Endothelial cell of umbilical vein (primary cell): ENCODE measurements at regions not wholly inside any gene's neighbourhood (a gene's known extent, or its start where the extent isn't known, plus 50 kb on each side); places are given as distances from the start of the nearest gene placed in this dataset.
"Not testable (repeated sequence)": the region's sequence is repeated elsewhere in the genome, so short reads cannot be mapped to it uniquely, and the experiment has no call there.

Experiments
- BruUV-seq: library from RNA; stranded (reverse); fragments of 400-500 nt; replicated peaks from 2 replicates; lab custom pipeline; 2021; lab: Mats Ljungman, UMichigan
- CTCF ChIA-PET: fragments of 300-600, 350-600 bp; sonication (Branson Sonifier 250); formaldehyde crosslinking; loops from one replicate; lab custom pipeline; 2021; ENCODE audit warnings: antibody characterized with exemption, inconsistent platforms; lab: Charles Lee
- POLR2A ChIA-PET: fragments of 300-600, 350-600 bp; sonication (Branson Sonifier 250); formaldehyde crosslinking; loops from one replicate; lab custom pipeline; 2021; ENCODE audit warnings: antibody characterized with exemption, inconsistent platforms; lab: Charles Lee
- DNase-seq: peaks from one replicate; pipeline ENCODE4 v3.0.0-alpha.2; 2011; ENCODE audit warnings: low read depth, low spot score
- FAIRE-seq: peaks from 2 replicates; lab custom pipeline; 2011; peaks lifted over from hg19 to GRCh38; lab: Jason Lieb, UNC
- H2AFZ ChIP-seq: 2 replicates; pipeline ENCODE4 v1.6.0; 2012; ENCODE audit warnings: low read depth, low read length, control low read depth, inconsistent platforms
- H3K27ac ChIP-seq: 2 replicates; pipeline ENCODE4 v1.5.1; 2011; ENCODE audit warnings: low read depth, mild to moderate bottlenecking, control low read depth, low read length, moderate library complexity; ENCODE audit not compliant: insufficient read depth
- H3K27me3 ChIP-seq, 2 experiments: 2 replicates each; pipeline versions ENCODE4 v1.6.0 to v1.6.1; 2011; ENCODE audit warnings: low read length in 2 of 2, mixed read lengths in 1 of 2; ENCODE audit not compliant: control insufficient read depth in 2 of 2, insufficient read depth in 2 of 2
- H3K36me3 ChIP-seq, 2 experiments: 2 replicates in 1 of 2; 3 replicates in 1 of 2; pipeline ENCODE4 v1.5.1; 2011; ENCODE audit warnings: low read length in 2 of 2, mild to moderate bottlenecking in 1 of 2, moderate library complexity in 1 of 2; ENCODE audit not compliant: control insufficient read depth in 2 of 2, insufficient read depth in 2 of 2; ENCODE audit errors: extremely low read depth in 1 of 2
- H3K4me1 ChIP-seq: 3 replicates; pipeline ENCODE4 v1.5.1; 2011; ENCODE audit warnings: mild to moderate bottlenecking, low read length; ENCODE audit not compliant: control insufficient read depth, insufficient read depth; ENCODE audit errors: extremely low read depth
- H3K4me2 ChIP-seq: 2 replicates; pipeline ENCODE4 v1.6.1; 2011; ENCODE audit warnings: low read length, control low read depth, mixed read lengths; ENCODE audit not compliant: insufficient read depth
- H3K4me3 ChIP-seq, 3 experiments: fragments of 200-600 bp in 1 of 3; sonication (generic), shearing (Covaris generic) in 1 of 3; replicated peaks in 1 of 3; 2 replicates each; pipeline ENCODE4 v1.5.1; 2011 to 2016; ENCODE audit warnings: control low read depth in 3 of 3, low read length in 3 of 3, mild to moderate bottlenecking in 2 of 3, inconsistent platforms in 1 of 3, low read depth in 1 of 3, moderate library complexity in 1 of 3; ENCODE audit not compliant: insufficient read depth in 1 of 3
- H3K79me2 ChIP-seq: 2 replicates; pipeline ENCODE4 v1.6.0; 2012; ENCODE audit warnings: low read length, inconsistent platforms; ENCODE audit not compliant: control insufficient read depth, insufficient read depth
- H3K9ac ChIP-seq: replicated peaks from 2 replicates; pipeline ENCODE3; 2011; ENCODE audit warnings: low read length, control low read depth; ENCODE audit not compliant: insufficient read depth; ENCODE audit errors: extremely low read depth
- H3K9me1 ChIP-seq: replicated peaks from 3 replicates; pipeline ENCODE4 v1.6.0; 2011; ENCODE audit warnings: mild to moderate bottlenecking, low read length; ENCODE audit not compliant: control insufficient read depth, insufficient read depth; ENCODE audit errors: extremely low read depth
- H3K9me3 ChIP-seq: replicated peaks from 2 replicates; pipeline ENCODE4 v1.5.1; 2012; ENCODE audit warnings: low read length, inconsistent platforms; ENCODE audit not compliant: control insufficient read depth, insufficient read depth
- H4K20me1 ChIP-seq: replicated peaks from 2 replicates; pipeline ENCODE3; 2011; ENCODE audit warnings: mild to moderate bottlenecking, low read length; ENCODE audit not compliant: control insufficient read depth, insufficient read depth; ENCODE audit errors: extremely low read depth
- CTCF ChIP-seq, 2 donors: IDR thresholded peaks; 1 replicate in 1 of 2; 2 replicates in 1 of 2; pipeline ENCODE4 v1.5.1; 2011; ENCODE audit warnings: low read length in 2 of 2, mild to moderate bottlenecking in 2 of 2, moderate library complexity in 2 of 2, control low read depth in 1 of 2, inconsistent platforms in 1 of 2, low read depth in 1 of 2; ENCODE audit not compliant: insufficient read depth in 1 of 2; ENCODE audit errors: extremely low read depth in 1 of 2
- JUN ChIP-seq: IDR thresholded peaks from 2 replicates; pipeline ENCODE4 v1.6.1; 2011; ENCODE audit warnings: borderline replicate concordance, low read depth; ENCODE audit not compliant: insufficient read length, insufficient read depth
- POLR2A ChIP-seq: IDR thresholded peaks from 2 replicates; pipeline ENCODE4 v1.6.1; 2012; ENCODE audit warnings: low read depth, mild to moderate bottlenecking, control low read depth, low read length
- POLR2AphosphoS5 ChIP-seq: IDR thresholded peaks from 2 replicates; pipeline ENCODE4 v1.6.1; 2012; ENCODE audit warnings: low read depth, mild to moderate bottlenecking, control low read depth, low read length, moderate library complexity; ENCODE audit not compliant: insufficient read depth
- dilution Hi-C: fragments of 300-500 bp; cut with MboI; formaldehyde crosslinking; loops from one replicate; pipeline ENCODE4 v1.15.0; 2019; ENCODE audit warnings: low sequenced_read_pairs; ENCODE audit not compliant: extremely low pct_ligation_motif_present
- intact Hi-C: fragments of 100-400 bp; cut with micrococcal nuclease; formaldehyde crosslinking; loops from one replicate; pipeline ENCODE4 v1.10.0; 2022

DNA sequence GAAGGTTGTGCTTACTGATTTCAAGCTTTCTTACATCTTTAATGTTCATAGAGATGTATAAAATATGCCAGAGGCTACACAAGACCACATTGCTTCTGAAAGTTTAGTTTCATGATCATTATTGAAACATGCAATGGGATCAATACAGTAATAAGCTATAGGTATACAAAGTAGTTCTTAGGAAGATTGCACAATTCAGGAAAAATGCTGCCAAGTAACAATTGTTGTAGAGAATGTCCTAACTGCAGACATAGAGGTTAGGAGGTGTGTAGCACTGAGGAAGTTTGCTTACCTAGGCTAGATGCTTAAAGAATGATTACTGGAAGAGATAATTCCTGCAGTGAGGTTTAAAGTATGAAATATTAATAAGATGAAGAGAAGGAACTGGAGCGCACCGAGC lies 259.5 kb upstream of the CYRIA start:
- Histone ChIP-seq H4K20me1 (no peaks in the 10 kb centered on the region), H3K4me1 (no peaks in the 10 kb centered on the region), H3K9me3 (no peaks in the 10 kb centered on the region), H3K4me3 (no peak overlapping the region), H2AFZ (no peak overlapping the region), H3K79me2 (no peaks in the 10 kb centered on the region), H3K36me3 (no peaks in the 10 kb centered on the region), H3K9ac (no peak overlapping the region), H3K9me1 (no peaks in the 10 kb centered on the region), H3K27me3 (no peaks in the 10 kb centered on the region), H3K4me2 (no peak overlapping the region), H3K27ac (no peak overlapping the region)
- BruUV-seq = no TSS peak
- ChIA-PET CTCF (no interaction called here), POLR2A (no interaction called here)
- no peak for FAIRE-seq
- no peak for DNase-seq
- TF ChIP-seq JUN = no peak
- TF ChIP-seq POLR2A = no peak
- TF ChIP-seq POLR2AphosphoS5 = no peak
- TF ChIP-seq CTCF (IDR thresholded peaks at IDR 0.05; ENCODE audit: extremely low read depth in 1 of 2, insufficient read depth in 1 of 2, low read depth in 1 of 2, low read length in 2 of 2) = no peak
- dilution Hi-C loops (no loop called here), intact Hi-C loops (no loop called here)

GRCh38 chr2:16915341-16915755 lies 249.7 kb upstream of the CYRIA start:
- H3K9me3 ChIP-seq, H2AFZ ChIP-seq, BruUV-seq, H3K9ac ChIP-seq, H3K36me3 ChIP-seq, H3K27ac ChIP-seq, dilution Hi-C loops, FAIRE-seq, H3K79me2 ChIP-seq, H3K4me1 ChIP-seq, H3K27me3 ChIP-seq, POLR2A ChIA-PET, H3K4me2 ChIP-seq, H4K20me1 ChIP-seq, CTCF ChIA-PET, intact Hi-C loops, H3K9me1 ChIP-seq, H3K4me3 ChIP-seq, DNase-seq: not testable (repeated sequence)
